Neural progenitor cell (in vitro differentiated cells): ENCODE measurements at regions not wholly inside any gene's neighbourhood (a gene's known extent, or its start where the extent isn't known, plus 50 kb on each side); places are given as distances from the start of the nearest gene placed in this dataset.
"Not testable (repeated sequence)": the region's sequence is repeated elsewhere in the genome, so short reads cannot be mapped to it uniquely, and the experiment has no call there.

ENCODE experiments used
- CTCF ChIP-seq: fragments of 200-600 bp; sonication (generic); IDR thresholded peaks from 2 replicates; pipeline ENCODE4 v1.5.1; 2017; ENCODE audit warnings: antibody characterized with exemption, mild to moderate bottlenecking
- EZH2 ChIP-seq: fragments of 200-600 bp; sonication (generic); IDR thresholded peaks from 2 replicates; pipeline ENCODE4 v1.6.1; 2017; ENCODE audit warnings: antibody characterized with exemption, mild to moderate bottlenecking, moderate library complexity
- EZH2phosphoT487 ChIP-seq: fragments of 200-600 bp; sonication (generic); IDR thresholded peaks from 2 replicates; pipeline ENCODE4 v1.6.1; 2017; ENCODE audit warnings: antibody characterized with exemption

DNA sequence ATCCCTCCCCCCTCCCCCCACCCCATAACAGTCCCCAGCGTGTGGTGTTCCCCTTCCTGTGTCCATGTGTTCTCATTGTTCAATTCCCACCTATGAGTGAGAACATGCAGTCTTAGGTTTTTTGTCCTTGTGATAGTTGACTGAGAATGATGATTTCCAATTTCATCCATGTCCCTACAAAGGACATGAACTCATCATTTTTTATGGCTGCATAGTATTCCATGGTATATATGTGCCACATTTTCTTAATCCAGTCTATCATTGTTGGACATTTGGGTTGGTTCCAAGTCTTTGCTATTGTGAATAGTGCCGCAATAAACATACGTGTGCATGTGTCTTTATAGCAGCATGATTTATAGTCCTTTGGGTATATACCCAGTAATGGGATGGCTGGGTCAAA is 180.1 kb upstream of the C1QTNF3 start:
- TF ChIP-seq CTCF, EZH2, EZH2phosphoT487: not testable (repeated sequence)
